SK-N-SH (cell line): ENCODE measurements at regions not wholly inside any gene's neighbourhood (a gene's known extent, or its start where the extent isn't known, plus 50 kb on each side); places are given as distances from the start of the nearest gene placed in this dataset.

Source experiments
- CTCF ChIA-PET: fragments of 300-600, 350-600 bp; formaldehyde crosslinking; extraction: SDS; loops from one replicate; lab custom pipeline; 2021; lab: Yijun Ruan, JAX
- POLR2A ChIA-PET: fragments of 350-600 bp; sonication (Branson Sonifier 250); formaldehyde crosslinking; extraction: SDS; loops from one replicate; lab custom pipeline; 2020; ENCODE audit warnings: antibody characterized with exemption, inconsistent platforms; lab: Yijun Ruan, JAX
- DNase-seq: peaks from one replicate; pipeline ENCODE4 v3.0.0; 2012
- H2AFZ ChIP-seq: fragments of 200-600 bp; sonication (generic); 2 replicates; pipeline ENCODE4 v1.8.1; 2016; ENCODE audit warnings: antibody characterized with exemption, mild to moderate bottlenecking, low read depth
- H3F3A ChIP-seq: fragments of 200-600 bp; sonication (generic); replicated peaks from 2 replicates; pipeline ENCODE3; 2016; ENCODE audit warnings: antibody characterized with exemption, mild to moderate bottlenecking; ENCODE audit not compliant: insufficient read depth
- H3K27ac ChIP-seq, 2 experiments: fragments of 200-500 bp in 1 of 2; fragments of 200-600 bp in 1 of 2; sonication (Bioruptor generic) in 1 of 2; sonication (generic), shearing (Covaris generic) in 1 of 2; 2 replicates each; pipeline versions ENCODE4 v1.5.1 to v1.6.1; 2014 to 2016; ENCODE audit warnings: low read depth in 2 of 2, inconsistent platforms in 1 of 2, low read length in 1 of 2, mild to moderate bottlenecking in 1 of 2, mixed read lengths in 1 of 2
- H3K27me3 ChIP-seq: fragments of 200-600 bp; sonication (generic), shearing (Covaris generic); 2 replicates; pipeline ENCODE4 v1.6.1; 2016; ENCODE audit warnings: mixed run types; ENCODE audit not compliant: insufficient read depth
- H3K36me3 ChIP-seq, 2 experiments: fragments of 200-500 bp in 1 of 2; fragments of 200-600 bp in 1 of 2; sonication (Bioruptor generic) in 1 of 2; sonication (generic) in 1 of 2; replicated peaks in 1 of 2; 2 replicates each; pipeline versions ENCODE3 to v1.5.1; 2014 to 2016; ENCODE audit warnings: low read length in 1 of 2, mild to moderate bottlenecking in 1 of 2; ENCODE audit not compliant: insufficient read depth in 2 of 2, control insufficient read depth in 1 of 2
- H3K4me1 ChIP-seq, 2 experiments: fragments of 200-500 bp in 1 of 2; fragments of 200-600 bp in 1 of 2; sonication (Bioruptor generic) in 1 of 2; sonication (generic), shearing (Covaris generic) in 1 of 2; 2 replicates each; pipeline versions ENCODE4 v1.5.1 to v1.6.1; 2014 to 2016; ENCODE audit warnings: low read depth in 1 of 2, low read length in 1 of 2, mixed run types in 1 of 2; ENCODE audit not compliant: insufficient read depth in 2 of 2, control insufficient read depth in 1 of 2
- H3K4me2 ChIP-seq: fragments of 200-600 bp; sonication (generic), shearing (Covaris generic); 2 replicates; pipeline ENCODE4 v1.6.1; 2017; ENCODE audit warnings: mixed run types
- H3K4me3 ChIP-seq, 2 experiments: fragments of 200-500 bp in 1 of 2; fragments of 200-600 bp in 1 of 2; sonication (Bioruptor generic) in 1 of 2; sonication (generic), shearing (Covaris generic) in 1 of 2; 2 replicates each; pipeline versions ENCODE4 v1.5.1 to v1.8.1; 2014 to 2016; ENCODE audit warnings: low read depth in 2 of 2, inconsistent platforms in 1 of 2, low read length in 1 of 2, mild to moderate bottlenecking in 1 of 2, mixed read lengths in 1 of 2, moderate library complexity in 1 of 2
- H3K79me2 ChIP-seq: fragments of 200-600 bp; sonication (generic); 2 replicates; pipeline ENCODE4 v1.8.1; 2017; ENCODE audit warnings: mild to moderate bottlenecking; ENCODE audit not compliant: insufficient read depth
- H3K9ac ChIP-seq: fragments of 200-600 bp; sonication (generic); 2 replicates; pipeline ENCODE4 v1.6.1; 2017; ENCODE audit warnings: mixed run types
- H3K9me2 ChIP-seq: fragments of 200-600 bp; sonication (generic); 2 replicates; pipeline ENCODE4 v1.6.1; 2017; ENCODE audit warnings: mixed run types
- H3K9me3 ChIP-seq: fragments of 200-600 bp; sonication (generic); 2 replicates; pipeline ENCODE4 v1.6.1; 2017; ENCODE audit warnings: mixed run types, mild to moderate bottlenecking, moderate library complexity
- H4K20me1 ChIP-seq: fragments of 200-600 bp; sonication (generic); 2 replicates; pipeline ENCODE4 v1.6.1; 2017; ENCODE audit warnings: mild to moderate bottlenecking, mixed run types; ENCODE audit not compliant: insufficient read depth
- CHD2 ChIP-seq: fragments of 150-350 bp; IDR thresholded peaks from 2 replicates; pipeline ENCODE4 v1.6.1; 2018; ENCODE audit warnings: low read length; ENCODE audit not compliant: partially characterized antibody
- ELF1 ChIP-seq: IDR thresholded peaks from 2 replicates; pipeline ENCODE4 v1.4.0; 2012
- FOSL2 ChIP-seq: IDR thresholded peaks from 2 replicates; pipeline ENCODE4 v1.4.0; 2012; ENCODE audit warnings: low read depth, mild to moderate bottlenecking, moderate library complexity, borderline replicate concordance
- FOXM1 ChIP-seq: IDR thresholded peaks from 2 replicates; pipeline ENCODE4 v1.4.0; 2012; ENCODE audit warnings: low read depth, mild to moderate bottlenecking
- GABPA ChIP-seq: IDR thresholded peaks from 2 replicates; pipeline ENCODE4 v1.4.0; 2012; ENCODE audit warnings: low read depth, mild to moderate bottlenecking
- GATA2 ChIP-seq: sonication (generic); formaldehyde crosslinking; IDR thresholded peaks from 2 replicates; pipeline ENCODE4 v1.5.0; 2020; ENCODE audit warnings: mild to moderate bottlenecking, missing genetic modification reagents
- JUND ChIP-seq: IDR thresholded peaks from 2 replicates; pipeline ENCODE4 v1.4.0; 2012
- MEF2A ChIP-seq: IDR thresholded peaks from 2 replicates; pipeline ENCODE4 v1.4.0; 2012; ENCODE audit warnings: low read depth, borderline replicate concordance
- MXI1 ChIP-seq: IDR thresholded peaks from 2 replicates; pipeline ENCODE4 v1.6.1; 2012; ENCODE audit warnings: mild to moderate bottlenecking, low read depth, low read length, improper control_type of control experiment
- NRF1 ChIP-seq: IDR thresholded peaks from 2 replicates; pipeline ENCODE4 v1.6.1; 2012; ENCODE audit warnings: low read depth, mild to moderate bottlenecking, low read length
- RAD21 ChIP-seq: IDR thresholded peaks from 2 replicates; pipeline ENCODE4 v1.6.1; 2012; ENCODE audit warnings: mild to moderate bottlenecking, low read length
- RCOR1 ChIP-seq: fragments of 150-350 bp; IDR thresholded peaks from 2 replicates; pipeline ENCODE4 v1.6.1; 2017; ENCODE audit warnings: antibody characterized with exemption, low read length
- RFX5 ChIP-seq: IDR thresholded peaks from 2 replicates; pipeline ENCODE4 v1.6.1; 2012; ENCODE audit warnings: mild to moderate bottlenecking, improper control_type of control experiment, low read length
- WGBS: methylation state at CpG from one replicate; pipeline ENCODE4 v1.1.6; 2017; ENCODE audit warnings: low lambda C conversion rate; 5-methylcytosine and 5-hydroxymethylcytosine counted together
- TF ChIP-seq, protein P1 (sequence below): IDR thresholded peaks from 2 replicates; pipeline ENCODE4 v1.4.0; 2012; ENCODE audit warnings: low read depth, borderline replicate concordance
- TF ChIP-seq, protein P2 (sequence below): IDR thresholded peaks from 2 replicates; pipeline ENCODE4; 2012
- TF ChIP-seq, protein P3 (sequence below): fragments of 150-350 bp; IDR thresholded peaks from 2 replicates; pipeline ENCODE4 v1.6.1; 2017; ENCODE audit warnings: antibody characterized with exemption, low read length, low read depth, borderline replicate concordance
- TF ChIP-seq, protein P4 (sequence below): fragments of 200-600 bp; sonication (generic); IDR thresholded peaks from 2 replicates; pipeline ENCODE4 v1.6.1; 2017; ENCODE audit warnings: antibody characterized with exemption, mild to moderate bottlenecking, moderate library complexity

DNA sequence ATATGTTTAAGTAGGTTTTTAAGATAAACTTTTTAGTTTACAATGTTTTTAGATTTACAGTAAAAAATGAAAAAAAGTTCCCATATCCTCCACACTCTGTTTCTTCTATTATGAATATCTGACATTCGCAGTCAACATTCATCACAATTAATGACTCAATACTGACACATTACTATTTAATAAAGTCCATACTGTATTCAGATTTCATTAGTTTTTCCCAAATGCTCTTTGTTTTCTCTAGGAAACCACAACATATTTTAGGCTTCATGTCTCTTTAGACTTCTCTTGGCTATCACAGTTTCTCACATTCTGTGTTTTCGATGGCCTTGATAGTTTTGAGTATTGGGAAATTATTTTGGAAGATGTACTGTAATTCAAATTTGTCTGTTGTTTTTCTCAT is 399.8 kb downstream of the SLC6A15 start (continued):
- TF ChIP-seq, protein P1, sequence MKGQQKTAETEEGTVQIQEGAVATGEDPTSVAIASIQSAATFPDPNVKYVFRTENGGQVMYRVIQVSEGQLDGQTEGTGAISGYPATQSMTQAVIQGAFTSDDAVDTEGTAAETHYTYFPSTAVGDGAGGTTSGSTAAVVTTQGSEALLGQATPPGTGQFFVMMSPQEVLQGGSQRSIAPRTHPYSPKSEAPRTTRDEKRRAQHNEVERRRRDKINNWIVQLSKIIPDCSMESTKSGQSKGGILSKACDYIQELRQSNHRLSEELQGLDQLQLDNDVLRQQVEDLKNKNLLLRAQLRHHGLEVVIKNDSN, result no peak

DNA sequence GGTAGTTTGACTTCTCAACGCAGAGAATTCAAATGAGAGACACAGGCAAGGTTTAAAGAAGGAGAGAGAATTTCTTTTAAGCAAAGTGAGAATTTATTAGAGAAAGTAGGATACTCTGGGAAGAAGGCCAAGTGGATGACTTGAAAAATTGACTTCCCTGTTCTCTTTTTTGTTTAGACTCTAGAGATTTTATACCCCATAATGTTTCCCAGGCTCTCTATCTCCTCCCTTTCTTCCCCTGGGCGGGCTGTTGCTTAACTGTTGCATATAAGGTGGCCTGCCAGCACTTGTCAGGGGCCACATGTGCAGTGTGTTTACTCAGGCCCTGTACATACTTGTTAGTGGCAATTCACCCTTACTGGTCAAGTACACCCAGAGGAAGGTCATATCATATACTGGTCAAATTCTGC is 403.7 kb downstream of the SLC6A15 start:
- TF ChIP-seq MEF2A, result no peak
- TF ChIP-seq, protein P2, sequence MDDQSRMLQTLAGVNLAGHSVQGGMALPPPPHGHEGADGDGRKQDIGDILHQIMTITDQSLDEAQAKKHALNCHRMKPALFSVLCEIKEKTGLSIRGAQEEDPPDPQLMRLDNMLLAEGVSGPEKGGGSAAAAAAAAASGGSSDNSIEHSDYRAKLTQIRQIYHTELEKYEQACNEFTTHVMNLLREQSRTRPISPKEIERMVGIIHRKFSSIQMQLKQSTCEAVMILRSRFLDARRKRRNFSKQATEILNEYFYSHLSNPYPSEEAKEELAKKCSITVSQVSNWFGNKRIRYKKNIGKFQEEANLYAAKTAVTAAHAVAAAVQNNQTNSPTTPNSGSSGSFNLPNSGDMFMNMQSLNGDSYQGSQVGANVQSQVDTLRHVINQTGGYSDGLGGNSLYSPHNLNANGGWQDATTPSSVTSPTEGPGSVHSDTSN, result no peak
- no peak for TF ChIP-seq CHD2
- TF ChIP-seq JUND, result no peak
- TF ChIP-seq, protein P3, sequence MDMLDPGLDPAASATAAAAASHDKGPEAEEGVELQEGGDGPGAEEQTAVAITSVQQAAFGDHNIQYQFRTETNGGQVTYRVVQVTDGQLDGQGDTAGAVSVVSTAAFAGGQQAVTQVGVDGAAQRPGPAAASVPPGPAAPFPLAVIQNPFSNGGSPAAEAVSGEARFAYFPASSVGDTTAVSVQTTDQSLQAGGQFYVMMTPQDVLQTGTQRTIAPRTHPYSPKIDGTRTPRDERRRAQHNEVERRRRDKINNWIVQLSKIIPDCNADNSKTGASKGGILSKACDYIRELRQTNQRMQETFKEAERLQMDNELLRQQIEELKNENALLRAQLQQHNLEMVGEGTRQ, result no peak
- no peak for TF ChIP-seq RCOR1
- TF ChIP-seq NRF1, result no peak
- no peak for TF ChIP-seq RFX5
- no peak for TF ChIP-seq ELF1
- no peak for TF ChIP-seq FOXM1
- TF ChIP-seq GABPA, result no peak

DNA sequence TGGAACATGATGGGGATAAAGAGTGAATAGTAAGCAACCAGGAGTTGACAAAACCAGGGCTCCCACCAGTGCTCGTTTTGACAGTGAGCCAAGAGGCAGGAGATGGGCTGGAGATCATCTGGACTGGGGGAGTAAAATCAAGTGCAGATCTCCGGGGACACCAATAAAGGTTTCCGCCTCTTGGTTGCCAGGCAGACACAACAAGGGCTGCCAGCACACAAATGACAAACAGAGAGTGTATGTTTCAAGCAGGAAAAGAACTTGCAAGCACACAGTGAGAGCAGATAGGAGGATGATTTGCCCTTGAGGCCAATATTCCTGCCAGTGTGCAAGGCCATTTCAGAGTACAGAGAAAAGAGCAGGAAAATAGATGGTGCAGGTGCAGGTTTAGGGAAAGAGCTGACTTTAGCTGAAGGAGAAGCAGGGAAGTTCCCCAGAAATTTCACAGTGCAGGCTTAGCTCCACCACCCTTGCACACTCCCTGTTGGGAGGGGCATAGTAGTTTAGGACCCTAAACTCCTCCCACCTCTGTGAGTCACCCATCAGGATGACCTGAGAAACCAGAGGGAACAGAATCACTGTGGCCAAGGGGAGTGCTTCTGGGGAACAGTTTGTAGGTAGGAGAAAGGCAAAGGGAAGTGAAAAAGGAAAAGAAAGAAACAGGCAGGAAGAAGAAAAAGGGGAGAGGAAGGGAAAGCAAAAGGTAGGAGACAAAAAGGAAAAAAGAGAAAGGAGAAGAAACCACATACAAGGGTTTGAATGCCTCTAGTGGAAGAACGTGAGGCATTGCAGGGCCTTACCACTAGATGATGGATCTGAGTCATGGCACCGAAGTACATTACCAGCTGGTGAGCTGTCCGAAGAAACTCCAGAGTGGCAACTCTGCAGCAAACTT is 404.4 kb downstream of the SLC6A15 start:
- Histone ChIP-seq H3K9me3 (no peaks in the 10 kb centered on the region), H3K27ac (peak overlapping the region; percentile 62 to 81), H3K27me3 (no peaks in the 10 kb centered on the region), H3K9ac (no peak overlapping the region), H3F3A (peaks cover 5% of the 10 kb centered on the region), H3K4me2 (peak overlapping the region; percentile 32; the same call in 1 of the 2 replicates), H3K4me3 (no peak overlapping the region), H3K36me3 (no peaks in the 10 kb centered on the region), H4K20me1 (no peaks in the 10 kb centered on the region), H3K79me2 (no peaks in the 10 kb centered on the region), H3K9me2 (0 out of 2 replicates have a peak, but pooled peaks cover 6% of the 10 kb centered on the region), H3K4me1 (peaks cover 0 to 18% of the 10 kb centered on the region in 2 experiments; a peak in 2 of 4 replicates), H2AFZ (peak overlapping the region; percentile 61)
- DNase-seq, result peak; percentile 44
- WGBS, result 43% methylated on average over 6 of the region's 6 CpGs
- CTCF ChIA-PET, result interaction anchor here (0.6 to 1.4 kb wide), 2 partner anchors 62 to 334 kb away, joined by 3 to 7 read pairs; no protein-coding TSS in a partner anchor
- POLR2A ChIA-PET, result no interaction called here
- TF ChIP-seq GATA2 (CRISPR knock-in tag), result peak; percentile 48
- TF ChIP-seq, protein P3, result no peak
- TF ChIP-seq RAD21, result peak; percentile 33; the same call in 1 of the 2 replicates
- TF ChIP-seq FOSL2, result peak; percentile 53; the same call in 1 of the 2 replicates
- TF ChIP-seq, protein P4, sequence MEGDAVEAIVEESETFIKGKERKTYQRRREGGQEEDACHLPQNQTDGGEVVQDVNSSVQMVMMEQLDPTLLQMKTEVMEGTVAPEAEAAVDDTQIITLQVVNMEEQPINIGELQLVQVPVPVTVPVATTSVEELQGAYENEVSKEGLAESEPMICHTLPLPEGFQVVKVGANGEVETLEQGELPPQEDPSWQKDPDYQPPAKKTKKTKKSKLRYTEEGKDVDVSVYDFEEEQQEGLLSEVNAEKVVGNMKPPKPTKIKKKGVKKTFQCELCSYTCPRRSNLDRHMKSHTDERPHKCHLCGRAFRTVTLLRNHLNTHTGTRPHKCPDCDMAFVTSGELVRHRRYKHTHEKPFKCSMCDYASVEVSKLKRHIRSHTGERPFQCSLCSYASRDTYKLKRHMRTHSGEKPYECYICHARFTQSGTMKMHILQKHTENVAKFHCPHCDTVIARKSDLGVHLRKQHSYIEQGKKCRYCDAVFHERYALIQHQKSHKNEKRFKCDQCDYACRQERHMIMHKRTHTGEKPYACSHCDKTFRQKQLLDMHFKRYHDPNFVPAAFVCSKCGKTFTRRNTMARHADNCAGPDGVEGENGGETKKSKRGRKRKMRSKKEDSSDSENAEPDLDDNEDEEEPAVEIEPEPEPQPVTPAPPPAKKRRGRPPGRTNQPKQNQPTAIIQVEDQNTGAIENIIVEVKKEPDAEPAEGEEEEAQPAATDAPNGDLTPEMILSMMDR, result peak; percentile 66
- TF ChIP-seq RCOR1, result 0 out of 2 replicates have a peak, but pooled peaks have one; percentile 34
- TF ChIP-seq, protein P2, result peak; percentile 47; the same call in 1 of the 2 replicates
- peak; percentile 12; the same call in 1 of the 2 replicates for TF ChIP-seq MXI1

More for the DNA sequence above, 403.7 kb downstream of the SLC6A15 start:
- WGBS, result 55% methylated on average over 2 of the region's 2 CpGs
- Histone ChIP-seq H3K27me3 (no peaks in the 10 kb centered on the region), H3K9me3 (no peaks in the 10 kb centered on the region), H3K79me2 (no peaks in the 10 kb centered on the region), H3K4me2 (peak overlapping the region; percentile 32; the same call in 1 of the 2 replicates), H3K4me3 (no peak overlapping the region), H2AFZ (peak overlapping the region; percentile 36; the same call in 1 of the 2 replicates), H3K27ac (peak overlapping the region; percentile 62 to 79), H3K9ac (no peak overlapping the region), H3K36me3 (no peaks in the 10 kb centered on the region), H3K9me2 (0 out of 2 replicates have a peak, but pooled peaks cover 6% of the 10 kb centered on the region), H3F3A (peaks cover 5% of the 10 kb centered on the region), H3K4me1 (peaks cover 0 to 18% of the 10 kb centered on the region in 2 experiments; a peak in 2 of 4 replicates), H4K20me1 (no peaks in the 10 kb centered on the region)
- no peak for DNase-seq
- ChIA-PET POLR2A (no interaction called here), CTCF (interaction anchor here (1.4 kb wide), 1 partner anchor 333 kb away, joined by 7 read pairs; no protein-coding TSS in a partner anchor)
